Activated T-cell treated with anti-CD3 and anti-CD28 coated beads, Interleukin-2, amount 50 U/mL, for 1 hour (primary cell): ENCODE measurements at regions not wholly inside any gene's neighbourhood (a gene's known extent, or its start where the extent isn't known, plus 50 kb on each side); places are given as distances from the start of the nearest gene placed in this dataset.
"Not testable (repeated sequence)": the region's sequence is repeated elsewhere in the genome, so short reads cannot be mapped to it uniquely, and the experiment has no call there.

Experiments used
- DNase-seq: peaks from one replicate; pipeline ENCODE4 v3.0.0-alpha.2; 2020

GRCh38 chr16:26809461-26809860 is 257.3 kb upstream of the C16orf82 start:
- no peak for DNase-seq

- no peak for DNase-seq
Measured at GRCh38 chr16:26816266-26816665, 250.5 kb upstream of the C16orf82 start.

GRCh38 chr16:26816885-26817571 is 249.7 kb upstream of the C16orf82 start:
- DNase-seq: no peak

- DNase-seq: no peak
Measured at GRCh38 chr16:26818393-26818792, 248.3 kb upstream of the C16orf82 start.

- no peak for DNase-seq
Measured at GRCh38 chr16:26824469-26824868, 242.3 kb upstream of the C16orf82 start.

- no peak for DNase-seq
Measured at GRCh38 chr16:26826500-26826899, 240.2 kb upstream of the C16orf82 start.

GRCh38 chr16:26827386-26827785 is 239.3 kb upstream of the C16orf82 start:
- no peak for DNase-seq

- no peak for DNase-seq
Measured at GRCh38 chr16:26830428-26831127, 236.1 kb upstream of the C16orf82 start.

GRCh38 chr16:26836114-26836513 is 230.6 kb upstream of the C16orf82 start:
- DNase-seq: not testable (repeated sequence)

- no peak for DNase-seq
Measured at GRCh38 chr16:26838931-26839330, 227.8 kb upstream of the C16orf82 start.

- DNase-seq: no peak
Measured at GRCh38 chr16:26840691-26841090, 226.0 kb upstream of the C16orf82 start.

- no peak for DNase-seq
Measured at GRCh38 chr16:26856271-26856670, 210.5 kb upstream of the C16orf82 start.

GRCh38 chr16:26856791-26857190 is 209.9 kb upstream of the C16orf82 start:
- DNase-seq: no peak

- no peak for DNase-seq
Measured at GRCh38 chr16:26857371-26857770, 209.4 kb upstream of the C16orf82 start.

- no peak for DNase-seq
Measured at GRCh38 chr16:26860506-26860905, 206.2 kb upstream of the C16orf82 start.

GRCh38 chr16:26863931-26864330 is 202.8 kb upstream of the C16orf82 start:
- DNase-seq: no peak

- not testable (repeated sequence) for DNase-seq
Measured at GRCh38 chr16:26874318-26874717, 192.4 kb upstream of the C16orf82 start.

GRCh38 chr16:26877421-26877820 is 189.3 kb upstream of the C16orf82 start:
- DNase-seq: no peak

GRCh38 chr16:26885674-26886073 is 181.1 kb upstream of the C16orf82 start:
- DNase-seq: no peak

- no peak for DNase-seq
Measured at GRCh38 chr16:26889740-26890139, 177.0 kb upstream of the C16orf82 start.

GRCh38 chr16:26898200-26898599 is 168.5 kb upstream of the C16orf82 start:
- no peak for DNase-seq

GRCh38 chr16:26901196-26901861 is 165.4 kb upstream of the C16orf82 start:
- DNase-seq: no peak

- DNase-seq: no peak
Measured at GRCh38 chr16:26901983-26902382, 164.7 kb upstream of the C16orf82 start.

GRCh38 chr16:26905336-26905735 is 161.4 kb upstream of the C16orf82 start:
- no peak for DNase-seq
